Ovary (tissue), 7 donors: ENCODE measurements at regions not wholly inside any gene's neighbourhood (a gene's known extent, or its start where the extent isn't known, plus 50 kb on each side); places are given as distances from the start of the nearest gene placed in this dataset.
A peak's percentile ranks its signal among the peaks of the same experiment; 100 is the strongest.

Experiments used
- DNase-seq, 5 donors: peaks; one replicate each; pipeline ENCODE4 v3.0.0-alpha.2; 2019 to 2020
- H3K27ac ChIP-seq, 2 donors: fragments of 200-600 bp; one replicate each; pipeline versions ENCODE4 v1.5.1 to v1.8.0; 2019 to 2022
- H3K27me3 ChIP-seq: fragments of 200-600 bp; one replicate; pipeline ENCODE4 v1.8.0; 2022
- H3K36me3 ChIP-seq: fragments of 200-600 bp; sonication (generic); one replicate; pipeline ENCODE4 v1.5.1; 2019
- H3K4me1 ChIP-seq: one replicate; pipeline ENCODE4 v1.8.1; 2013; ENCODE audit warnings: mild to moderate bottlenecking, moderate library complexity; ENCODE audit not compliant: insufficient read depth
- H3K4me3 ChIP-seq: fragments of 200-600 bp; sonication (generic); one replicate; pipeline ENCODE4 v1.5.1; 2017
- H3K9me3 ChIP-seq, 2 donors: fragments of 200-600 bp in 1 of 2; sonication (generic) in 1 of 2; one replicate each; pipeline versions ENCODE4 v1.5.1 to v1.8.1; 2013 to 2019; ENCODE audit warnings: mild to moderate bottlenecking in 1 of 2, moderate library complexity in 1 of 2
- CTCF ChIP-seq, 3 donors: fragments of 450-650 bp in 2 of 3; fragments of 200-600 bp in 1 of 3; IDR thresholded peaks; one replicate each; pipeline versions ENCODE4 v1.5.1 to v1.8.0; 2016 to 2022; ENCODE audit warnings: antibody characterized with exemption in 3 of 3, mild to moderate bottlenecking in 1 of 3
- EP300 ChIP-seq: sonication (generic); formaldehyde crosslinking; IDR thresholded peaks from one replicate; pipeline ENCODE4 v1.6.1; 2017; ENCODE audit warnings: antibody characterized with exemption
- POLR2A ChIP-seq: fragments of 450-650 bp; IDR thresholded peaks from one replicate; pipeline ENCODE4 v1.6.1; 2017; ENCODE audit warnings: antibody characterized with exemption, mild to moderate bottlenecking, moderate library complexity
- WGBS, 3 donors: extraction: QIAGEN DNeasy Blood & Tissue Kit in 1 of 3; methylation state at CpG; one replicate each; pipeline versions ENCODE4 v1.1.5 to v1.1.7; 2013 to 2017; 5-methylcytosine and 5-hydroxymethylcytosine counted together
- intact Hi-C, 4 donors: fragments of 100-400 bp; cut with DNase I; formaldehyde crosslinking; loops; one replicate each; pipeline versions ENCODE4 v1.11.0 to v1.15.1; 2022 to 2023
- donor health status: DM: no; HTN: no; CAD: no; lungs with moderate emphysema.
- donor health status: DM: no; HTN: no; CAD: no.
- donor health status: Bipolar disorder and iron deficiency.
- donor health status: DM: no; HTN: no; CAD: no.
- donor health status: DM: yes; HTN: yes; CAD: no.

- TF ChIP-seq POLR2A (no peak), CTCF (IDR thresholded peaks at IDR 0.05) (no peak), EP300 (no peak)
- WGBS, 3 donors = 92 to 93% (median 92%) methylated on average over 20 to 23 of the region's 23 CpGs
Observed at GRCh38 chr9:134229466-134230091, 65.2 kb upstream of the RNU6ATAC start.

GRCh38 chr9:134230092-134230941 lies 66.0 kb upstream of the RNU6ATAC start:
- Histone ChIP-seq H3K4me1 (peaks cover 16% of the 10 kb centered on the region), H3K27me3 (no peaks in the 10 kb centered on the region), H3K27ac (peak overlapping the region in 1 of 2 donors; percentile 20), H3K4me3 (no peak overlapping the region), H3K9me3 (no peaks in the 10 kb centered on the region), H3K36me3 (no peaks in the 10 kb centered on the region)
- peak in 2 of 5 donors; percentile 39 to 53 for DNase-seq
- intact Hi-C loops = loop anchor here in 1 of 4 donors (10.0 kb wide), 1 partner anchor 64 kb away; no protein-coding TSS in a partner anchor
- TF ChIP-seq CTCF (IDR thresholded peaks at IDR 0.05) (no peak), EP300 (no peak), POLR2A (no peak)
- WGBS, 3 donors = 76 to 82% (median 80%) methylated on average over 28 of the region's 28 CpGs

More at GRCh38 chr9:134229466-134230091, 65.2 kb upstream of the RNU6ATAC start:
- no peak overlapping the region for H3K4me3 ChIP-seq
- peak overlapping the region in 1 of 2 donors; percentile 20 for H3K27ac ChIP-seq
- peak in 1 of 5 donors; percentile 37 for DNase-seq
- no peaks in the 10 kb centered on the region for H3K36me3 ChIP-seq
- peaks cover 16% of the 10 kb centered on the region for H3K4me1 ChIP-seq
- no peaks in the 10 kb centered on the region for H3K27me3 ChIP-seq
- H3K9me3 ChIP-seq = no peaks in the 10 kb centered on the region
- intact Hi-C loops = loop anchor here in 1 of 4 donors (10.0 kb wide), 1 partner anchor 65 kb away; no protein-coding TSS in a partner anchor

DNA sequence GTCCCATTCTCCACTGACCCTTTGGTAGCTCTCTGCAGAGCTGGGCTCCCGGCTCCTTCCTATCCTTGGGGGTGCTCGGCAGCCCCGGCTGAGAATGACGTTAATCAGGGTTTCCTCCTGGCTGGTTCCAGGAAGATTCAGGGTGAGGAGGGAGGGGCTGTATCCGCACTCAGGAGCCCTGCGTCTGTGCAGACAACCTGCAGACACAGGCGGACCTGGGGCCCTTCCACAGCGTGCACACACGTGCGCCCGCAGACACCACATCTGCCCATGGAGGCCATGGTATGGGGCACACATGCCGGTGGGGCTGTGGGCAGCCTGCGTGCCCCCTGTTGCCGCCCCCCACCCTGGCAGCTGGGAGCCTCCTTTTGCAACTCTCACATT lies 66.6 kb upstream of the RNU6ATAC start:
- 15 to 26% (median 16%) methylated on average over 12 to 14 of the region's 14 CpGs for WGBS, 3 donors
- intact Hi-C loops = loop anchor here in 1 of 4 donors (10.0 kb wide), 1 partner anchor 64 kb away; no protein-coding TSS in a partner anchor
- DNase-seq = peak in 3 of 5 donors; percentile 50 to 67 (median 65)

More for the DNA sequence above, 66.6 kb upstream of the RNU6ATAC start:
- Histone ChIP-seq H3K4me3 (no peak overlapping the region), H3K27ac (peak overlapping the region; percentile 49 to 78), H3K36me3 (no peaks in the 10 kb centered on the region), H3K4me1 (peaks cover 18% of the 10 kb centered on the region), H3K9me3 (no peaks in the 10 kb centered on the region), H3K27me3 (no peaks in the 10 kb centered on the region)
- TF ChIP-seq CTCF (IDR thresholded peaks at IDR 0.05) (no peak), POLR2A (no peak), EP300 (no peak)
